ENCODE measurements at regions not wholly inside any gene's neighbourhood (a gene's known extent, or its start where the extent isn't known, plus 50 kb on each side); places are given as distances from the start of the nearest gene placed in this dataset.

GRCh38 chr1:201589186-201589585 lies 50.3 kb downstream of the NAV1 start:
- no peak for TF ChIP-seq CTCF (IDR thresholded peaks at IDR 0.05)
- no peak for TF ChIP-seq EZH2 (IDR thresholded peaks at IDR 0.05; ENCODE audit: borderline replicate concordance, insufficient read depth, low read depth, low read length, poor library complexity, severe bottlenecking)

Measured in B cell (primary cell).